Endothelial cell of hepatic sinusoid (primary cell): ENCODE measurements at regions not wholly inside any gene's neighbourhood (a gene's known extent, or its start where the extent isn't known, plus 50 kb on each side); places are given as distances from the start of the nearest gene placed in this dataset.
"Not testable (repeated sequence)": the region's sequence is repeated elsewhere in the genome, so short reads cannot be mapped to it uniquely, and the experiment has no call there.

Experiments used
- in situ Hi-C: cut with HindIII; loops from 2 replicates; pipeline ENCODE4 v1.10.0; 2017; ENCODE audit warnings: low sequenced_read_pairs

GRCh38 chr14:59126714-59127436 lies 61.6 kb upstream of the DAAM1 start:
- in situ Hi-C loops: loop anchor here (10.0 kb wide), 1 partner anchor 308 kb away; no protein-coding TSS in a partner anchor

DNA sequence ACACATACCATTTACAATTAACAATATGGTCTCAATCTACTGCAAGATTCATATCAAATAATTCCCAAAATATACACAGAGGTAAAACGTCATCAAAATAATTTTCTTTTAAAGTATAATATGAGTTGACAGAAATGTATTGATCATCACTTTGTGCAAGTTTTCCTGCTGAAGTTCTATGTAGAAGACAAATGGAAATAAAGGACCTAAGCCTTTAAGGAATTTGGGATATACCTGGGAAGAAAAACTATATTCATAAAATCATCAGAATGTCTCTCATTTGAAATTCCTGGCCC lies 61.1 kb upstream of the DAAM1 start:
- in situ Hi-C loops: loop anchor here (10.0 kb wide), 1 partner anchor 307 kb away; no protein-coding TSS in a partner anchor

DNA sequence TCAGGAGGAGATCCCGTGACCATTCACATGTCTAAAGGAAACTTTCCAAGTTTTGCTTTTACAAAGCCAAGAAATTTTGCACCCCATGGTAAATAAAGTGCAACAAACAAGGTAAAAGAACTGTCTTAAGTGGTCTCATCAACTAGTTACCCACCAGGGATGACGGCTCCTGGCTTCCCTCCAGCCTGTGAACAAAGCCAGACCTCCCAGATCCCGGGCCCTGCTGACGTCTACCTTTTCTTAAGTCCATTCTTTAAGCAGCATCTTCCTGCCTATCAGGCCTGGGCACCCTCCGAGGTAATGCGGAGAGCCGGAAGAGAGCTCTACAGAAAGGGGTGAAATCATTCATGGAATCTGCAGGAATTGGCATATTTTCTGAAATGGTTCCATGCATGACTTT lies 58.0 kb upstream of the DAAM1 start:
- in situ Hi-C loops: no loop called here

GRCh38 chr14:59131938-59132795 lies 56.3 kb upstream of the DAAM1 start:
- in situ Hi-C loops: no loop called here

DNA sequence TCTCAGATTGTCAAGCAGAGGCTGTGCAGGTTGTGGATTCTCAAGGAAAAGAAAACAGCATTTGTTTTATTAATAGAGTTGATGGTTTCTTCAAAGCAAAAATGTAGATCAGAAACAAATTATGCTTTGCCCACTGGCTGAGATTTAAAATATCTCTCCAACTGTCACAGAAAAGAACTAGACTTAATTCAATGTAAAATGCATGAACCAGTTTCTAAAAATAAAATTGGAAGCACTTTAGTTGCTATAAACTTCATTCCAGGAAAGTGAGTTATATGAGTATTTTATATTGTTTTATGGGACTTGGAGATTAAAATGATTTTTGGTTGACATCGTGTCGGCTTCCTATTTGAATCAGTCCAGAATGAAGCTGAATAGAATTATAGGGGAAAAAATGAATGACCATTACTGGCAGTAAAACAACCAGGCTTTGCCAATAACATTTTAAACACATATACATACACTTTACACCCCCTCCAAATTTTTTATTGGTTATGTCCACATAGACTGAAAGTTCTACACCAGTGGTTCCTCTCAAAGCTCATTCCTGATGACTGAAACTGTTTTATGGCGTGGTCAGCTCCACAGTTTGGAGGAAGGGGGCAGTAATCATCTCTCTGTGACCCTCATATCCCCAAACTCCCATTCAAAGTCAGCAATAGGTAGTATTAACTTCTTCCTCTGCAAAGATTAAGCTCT lies 55.5 kb upstream of the DAAM1 start:
- in situ Hi-C loops: no loop called here

- in situ Hi-C loops: no loop called here
Observed at GRCh38 chr14:59133709-59134108, 54.8 kb upstream of the DAAM1 start.

DNA sequence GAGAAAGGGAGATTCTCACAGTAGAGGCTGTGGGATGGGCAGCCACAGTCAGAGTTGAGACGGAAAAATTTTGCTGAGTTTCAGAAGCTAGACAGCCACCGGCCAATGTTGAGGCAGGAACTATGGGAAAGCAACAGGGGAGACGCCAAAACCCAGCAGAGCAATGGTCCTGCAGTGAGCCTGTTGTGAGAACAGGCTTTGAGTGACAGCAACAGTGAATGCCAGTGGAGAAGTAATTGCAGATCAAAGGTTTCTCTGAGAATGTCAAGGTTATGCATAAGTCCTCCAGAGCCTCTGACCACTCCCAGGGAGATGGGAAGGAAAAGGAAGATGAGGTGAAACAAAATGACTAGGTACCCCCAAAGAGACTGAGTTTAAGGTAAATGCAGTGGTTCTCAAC lies 54.2 kb upstream of the DAAM1 start:
- in situ Hi-C loops: no loop called here

DNA sequence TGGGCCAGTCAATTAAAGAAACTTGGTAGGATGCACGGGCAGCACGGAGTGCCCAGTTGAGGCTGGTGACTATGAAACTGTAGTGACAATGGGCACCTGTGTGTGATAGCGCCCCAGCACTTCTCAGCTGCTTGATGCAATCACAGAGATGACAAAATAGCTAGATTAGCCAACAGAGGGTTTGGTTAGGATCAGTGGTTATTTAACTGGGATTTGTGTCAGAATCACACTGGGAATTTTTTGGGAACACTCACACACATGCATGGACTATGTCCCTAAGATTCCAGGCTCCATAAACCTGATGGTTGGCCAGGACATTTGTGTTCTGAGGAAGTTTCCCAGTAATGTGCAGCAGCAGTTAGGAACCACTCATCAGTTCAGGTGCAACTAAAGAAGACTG lies 51.2 kb upstream of the DAAM1 start:
- in situ Hi-C loops: no loop called here

DNA sequence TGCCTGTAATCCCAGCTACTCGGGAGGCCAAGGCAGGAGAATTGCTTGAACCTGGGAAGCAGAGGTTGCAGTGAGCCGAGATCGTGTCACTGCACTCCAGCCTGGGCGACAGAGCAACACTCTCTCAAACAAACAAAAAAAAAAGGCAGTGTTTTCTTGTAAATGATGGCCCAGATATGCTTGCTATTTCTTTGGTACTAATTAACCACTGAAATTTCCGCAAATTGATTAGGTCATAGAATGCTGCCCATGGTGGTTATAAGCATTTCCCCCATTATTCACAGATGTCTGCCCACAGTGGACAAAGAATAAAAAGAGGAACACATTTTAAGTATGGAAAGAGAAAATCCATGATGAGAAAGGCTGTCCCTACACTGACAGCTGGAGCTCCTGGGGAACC lies 49.9 kb upstream of the DAAM1 start:
- in situ Hi-C loops: not testable (repeated sequence)
